Activated CD4-positive, alpha-beta T cell treated with anti-CD3 and anti-CD28 coated beads, Interleukin-2, amount 10 ng/mL, durations not matched to agents 7 days and 5 days (primary cell): ENCODE measurements at regions not wholly inside any gene's neighbourhood (a gene's known extent, or its start where the extent isn't known, plus 50 kb on each side); places are given as distances from the start of the nearest gene placed in this dataset.

Experiments
- CTCF ChIA-PET: fragments of 350-600 bp; sonication (Branson Sonifier 250); formaldehyde crosslinking; loops from one replicate; lab custom pipeline; 2021; ENCODE audit warnings: antibody characterized with exemption; lab: Charles Lee
- POLR2A ChIA-PET: fragments of 350-600 bp; sonication (Branson Sonifier 250); formaldehyde crosslinking; loops from one replicate; lab custom pipeline; 2021; ENCODE audit warnings: antibody characterized with exemption; lab: Charles Lee
- DNase-seq: peaks from one replicate; pipeline ENCODE4 v3.0.0-alpha.2; 2020
- H3K27ac Mint-ChIP-seq: one replicate; pipeline ENCODE4 v1.8.0; 2021; ENCODE audit warnings: mild to moderate bottlenecking, moderate library complexity, mixed read lengths
- H3K27me3 Mint-ChIP-seq: one replicate; pipeline ENCODE4 v1.8.0; 2021; ENCODE audit warnings: mixed read lengths
- H3K36me3 Mint-ChIP-seq: one replicate; pipeline ENCODE4 v1.8.0; 2021; ENCODE audit warnings: low read depth, mixed read lengths
- H3K4me1 Mint-ChIP-seq: one replicate; pipeline ENCODE4 v1.8.0; 2021; ENCODE audit warnings: mixed read lengths
- H3K4me3 Mint-ChIP-seq: one replicate; pipeline ENCODE4 v1.8.0; 2021; ENCODE audit warnings: mild to moderate bottlenecking, moderate library complexity, mixed read lengths
- H3K9me3 Mint-ChIP-seq: one replicate; pipeline ENCODE4 v1.8.0; 2021; ENCODE audit warnings: mixed read lengths

DNA sequence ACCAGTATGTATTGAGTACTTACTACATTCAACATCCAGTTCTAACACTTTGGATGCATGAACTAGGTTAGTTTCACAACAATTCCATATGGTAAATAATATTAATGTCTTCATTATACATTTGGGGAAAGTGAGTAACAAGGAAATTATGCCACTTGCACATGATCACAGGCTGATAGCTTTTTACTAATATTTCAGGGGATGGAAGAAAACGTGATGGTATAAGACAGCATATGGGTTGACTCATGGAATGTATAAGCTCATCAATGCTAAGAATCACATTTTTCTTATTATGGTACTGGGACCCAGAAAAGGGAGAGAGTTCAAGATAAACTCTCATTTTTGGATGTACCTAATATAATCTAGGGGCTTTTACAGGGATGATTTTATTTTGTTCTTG is 188.7 kb downstream of the MIAT start:
- DNase-seq = no peak
- ChIA-PET POLR2A (no interaction called here), CTCF (no interaction called here)
- Mint-ChIP-seq H3K27ac (no peak overlapping the region), H3K4me1 (peaks cover 14% of the 10 kb centered on the region), H3K9me3 (no peaks in the 10 kb centered on the region), H3K27me3 (no peaks in the 10 kb centered on the region), H3K4me3 (no peak overlapping the region), H3K36me3 (no peaks in the 10 kb centered on the region)

DNA sequence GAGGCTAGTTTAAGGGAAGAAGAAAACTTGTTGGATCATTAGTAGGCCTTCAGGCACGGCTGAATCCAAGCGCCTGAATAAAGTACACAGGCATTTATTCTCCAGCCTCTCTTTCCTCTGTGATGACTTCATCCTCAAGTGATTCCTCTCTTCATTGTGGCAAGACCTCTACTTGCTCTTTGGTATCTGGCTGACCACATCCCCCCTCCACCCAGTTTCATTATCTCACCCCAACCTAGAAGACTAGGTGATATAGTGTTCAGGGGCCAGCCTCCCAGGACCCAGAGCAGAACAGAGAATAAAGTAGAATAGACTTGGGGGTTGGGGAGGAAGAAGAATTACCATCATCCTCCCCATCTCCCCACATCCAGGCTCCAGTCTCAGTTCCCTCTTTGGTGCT is 189.3 kb downstream of the MIAT start:
- peaks cover 14% of the 10 kb centered on the region for H3K4me1 Mint-ChIP-seq

DNA sequence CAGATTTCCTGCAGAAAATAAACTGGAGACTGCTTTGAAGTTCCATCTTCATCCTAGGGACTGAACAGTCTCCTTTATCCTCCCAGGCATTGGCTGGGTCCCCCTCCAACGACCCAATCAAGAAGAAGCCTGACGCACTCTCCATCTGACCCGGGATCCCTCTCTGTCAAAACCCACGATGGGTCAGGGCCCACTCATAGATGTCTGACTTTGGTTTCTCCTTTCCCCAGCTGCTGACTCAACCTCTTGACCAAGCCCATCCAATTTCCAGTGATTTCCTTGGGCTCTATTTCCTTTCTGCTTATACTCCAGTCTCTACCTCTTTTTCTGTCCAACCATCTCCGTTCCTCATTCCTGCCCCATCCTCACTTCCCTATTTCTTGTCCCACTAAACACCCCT is 189.7 kb downstream of the MIAT start:
- Mint-ChIP-seq H3K36me3 (no peaks in the 10 kb centered on the region), H3K4me1 (peaks cover 14% of the 10 kb centered on the region), H3K9me3 (no peaks in the 10 kb centered on the region), H3K4me3 (no peak overlapping the region), H3K27ac (no peak overlapping the region), H3K27me3 (no peaks in the 10 kb centered on the region)
- POLR2A ChIA-PET = no interaction called here
- CTCF ChIA-PET = no interaction called here
- DNase-seq = no peak

More for the DNA sequence above, 189.3 kb downstream of the MIAT start:
- ChIA-PET CTCF (no interaction called here), POLR2A (no interaction called here)
- H3K4me3 Mint-ChIP-seq = no peak overlapping the region
- no peak overlapping the region for H3K27ac Mint-ChIP-seq
- H3K9me3 Mint-ChIP-seq = no peaks in the 10 kb centered on the region
- no peak for DNase-seq
- H3K36me3 Mint-ChIP-seq = no peaks in the 10 kb centered on the region
- H3K27me3 Mint-ChIP-seq = no peaks in the 10 kb centered on the region

- Mint-ChIP-seq H3K4me1 (peaks cover 14% of the 10 kb centered on the region), H3K4me3 (no peak overlapping the region), H3K36me3 (no peaks in the 10 kb centered on the region), H3K27me3 (no peaks in the 10 kb centered on the region), H3K9me3 (no peaks in the 10 kb centered on the region), H3K27ac (no peak overlapping the region)
- POLR2A ChIA-PET = no interaction called here
- CTCF ChIA-PET = no interaction called here
- no peak for DNase-seq
These were observed 190.4 kb downstream of the MIAT start for GRCh38 chr22:26847816-26848215.

GRCh38 chr22:26848244-26848920 is 191.0 kb downstream of the MIAT start:
- POLR2A ChIA-PET = no interaction called here
- CTCF ChIA-PET = no interaction called here
- no peak overlapping the region for H3K27ac Mint-ChIP-seq

GRCh38 chr22:26849575-26849974 is 192.2 kb downstream of the MIAT start:
- Mint-ChIP-seq H3K27me3 (no peaks in the 10 kb centered on the region), H3K36me3 (no peaks in the 10 kb centered on the region), H3K4me1 (peaks cover 14% of the 10 kb centered on the region), H3K4me3 (no peak overlapping the region), H3K9me3 (no peaks in the 10 kb centered on the region), H3K27ac (no peak overlapping the region)
- ChIA-PET CTCF (no interaction called here), POLR2A (interaction anchor here (0.6 kb wide), 1 partner anchor 1152 kb away, joined by 3 read pairs; no protein-coding TSS in a partner anchor)
- no peak for DNase-seq

More at GRCh38 chr22:26848244-26848920, 191.0 kb downstream of the MIAT start:
- no peak for DNase-seq
- H3K27me3 Mint-ChIP-seq = no peaks in the 10 kb centered on the region
- no peaks in the 10 kb centered on the region for H3K36me3 Mint-ChIP-seq
- H3K4me1 Mint-ChIP-seq = peaks cover 14% of the 10 kb centered on the region
- no peaks in the 10 kb centered on the region for H3K9me3 Mint-ChIP-seq
- no peak overlapping the region for H3K4me3 Mint-ChIP-seq

GRCh38 chr22:26851125-26851524 is 193.7 kb downstream of the MIAT start:
- CTCF ChIA-PET = no interaction called here
- Mint-ChIP-seq H3K27me3 (no peaks in the 10 kb centered on the region), H3K4me1 (peaks cover 12% of the 10 kb centered on the region), H3K4me3 (no peak overlapping the region), H3K9me3 (no peaks in the 10 kb centered on the region), H3K36me3 (no peaks in the 10 kb centered on the region), H3K27ac (no peak overlapping the region)
- POLR2A ChIA-PET = no interaction called here
- DNase-seq = no peak

- no peaks in the 10 kb centered on the region for H3K9me3 Mint-ChIP-seq
- no peaks in the 10 kb centered on the region for H3K27me3 Mint-ChIP-seq
- H3K36me3 Mint-ChIP-seq = no peaks in the 10 kb centered on the region
- DNase-seq = no peak
- no peak overlapping the region for H3K27ac Mint-ChIP-seq
- H3K4me3 Mint-ChIP-seq = no peak overlapping the region
- ChIA-PET POLR2A (no interaction called here), CTCF (no interaction called here)
- peaks cover 2% of the 10 kb centered on the region for H3K4me1 Mint-ChIP-seq
These were observed 194.8 kb downstream of the MIAT start for GRCh38 chr22:26852176-26852575.

GRCh38 chr22:26853071-26853470 is 195.7 kb downstream of the MIAT start:
- no peaks in the 10 kb centered on the region for H3K36me3 Mint-ChIP-seq
- H3K4me1 Mint-ChIP-seq = no peaks in the 10 kb centered on the region
- no peak for DNase-seq
- no peaks in the 10 kb centered on the region for H3K9me3 Mint-ChIP-seq
- ChIA-PET CTCF (interaction anchor here (0.9 kb wide), 1 partner anchor 10 kb away, joined by 3 read pairs; no protein-coding TSS in a partner anchor), POLR2A (no interaction called here)
- H3K27ac Mint-ChIP-seq = no peak overlapping the region
- H3K27me3 Mint-ChIP-seq = no peaks in the 10 kb centered on the region
- no peak overlapping the region for H3K4me3 Mint-ChIP-seq

DNA sequence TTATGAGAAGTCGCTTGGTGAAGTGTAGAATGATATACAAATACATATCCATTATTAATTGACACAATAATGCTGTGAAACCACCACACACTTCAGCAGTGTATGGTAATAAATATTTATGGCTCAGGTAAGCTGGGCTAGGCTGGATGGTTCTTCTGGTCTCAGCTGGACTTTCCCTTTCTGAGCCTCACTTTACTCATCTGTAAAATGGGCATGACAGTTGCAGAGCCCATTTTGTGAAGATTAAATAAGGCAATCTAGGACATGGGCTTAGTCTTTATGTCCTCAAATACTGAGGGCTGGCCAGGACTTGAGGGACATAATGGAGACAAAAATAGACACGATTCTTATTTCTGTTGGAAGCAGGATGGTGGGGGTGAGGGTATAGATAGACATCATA is 196.1 kb downstream of the MIAT start:
- Mint-ChIP-seq H3K27ac (no peak overlapping the region), H3K36me3 (no peaks in the 10 kb centered on the region), H3K27me3 (no peaks in the 10 kb centered on the region), H3K4me1 (no peaks in the 10 kb centered on the region), H3K9me3 (no peaks in the 10 kb centered on the region), H3K4me3 (no peak overlapping the region)
- DNase-seq = no peak
- ChIA-PET POLR2A (no interaction called here), CTCF (interaction anchor here (0.9 to 1.3 kb wide), 2 partner anchors 10 kb away, joined by 3 to 4 read pairs; no protein-coding TSS in a partner anchor)

DNA sequence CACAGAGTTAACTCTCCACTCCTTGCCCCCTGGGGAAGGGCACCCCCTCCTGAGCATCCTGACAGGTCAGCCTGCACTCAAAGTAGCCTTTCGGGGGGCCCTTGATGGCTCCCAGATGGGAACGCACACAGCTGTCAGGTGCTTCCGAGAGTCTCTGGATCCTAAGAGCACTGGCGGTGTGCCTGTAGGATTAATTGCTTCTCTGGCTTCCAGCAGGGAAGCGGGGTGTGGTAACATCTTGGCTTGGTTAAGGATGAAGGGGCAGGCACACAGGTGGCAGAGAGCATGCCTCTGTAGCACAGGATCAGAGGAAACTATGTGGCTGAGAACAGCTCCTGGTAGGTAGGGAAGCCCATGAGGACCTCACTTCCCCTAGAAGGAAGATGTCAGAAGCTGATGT is 199.8 kb downstream of the MIAT start:
- Mint-ChIP-seq H3K9me3 (no peaks in the 10 kb centered on the region), H3K4me1 (no peaks in the 10 kb centered on the region), H3K27ac (no peak overlapping the region), H3K36me3 (no peaks in the 10 kb centered on the region), H3K4me3 (no peak overlapping the region), H3K27me3 (no peaks in the 10 kb centered on the region)
- ChIA-PET CTCF (interaction anchor here (0.5 kb wide), 1 partner anchor 1655 kb away, joined by 3 read pairs; no protein-coding TSS in a partner anchor), POLR2A (no interaction called here)
- no peak for DNase-seq

DNA sequence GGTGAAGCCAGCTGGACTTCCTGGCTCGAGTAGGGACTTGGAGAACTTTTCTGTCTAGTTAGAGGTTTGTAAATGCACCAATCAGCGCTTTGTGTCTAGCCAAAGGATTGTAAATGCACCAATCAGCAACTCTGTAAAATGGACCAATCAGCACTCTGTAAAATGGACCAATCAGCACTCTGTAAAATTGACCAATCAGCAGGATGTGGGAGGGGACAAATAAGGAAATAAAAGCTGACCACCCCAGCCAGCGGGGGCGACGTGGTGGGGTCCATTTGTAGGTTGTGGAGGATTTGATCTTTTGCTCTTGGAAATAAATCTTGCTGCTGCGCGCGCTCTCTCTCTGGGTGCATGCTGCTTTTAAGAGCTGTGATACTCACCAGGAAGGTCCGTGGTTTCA is 202.9 kb downstream of the MIAT start:
- ChIA-PET POLR2A (no interaction called here), CTCF (interaction anchor here (0.6 kb wide), 1 partner anchor 1972 kb away, joined by 4 read pairs; no protein-coding TSS in a partner anchor)
- H3K9me3 Mint-ChIP-seq = no peaks in the 10 kb centered on the region
- no peak for DNase-seq
- no peaks in the 10 kb centered on the region for H3K4me1 Mint-ChIP-seq
- H3K36me3 Mint-ChIP-seq = no peaks in the 10 kb centered on the region
- H3K27ac Mint-ChIP-seq = no peak overlapping the region
- H3K4me3 Mint-ChIP-seq = no peak overlapping the region
- no peaks in the 10 kb centered on the region for H3K27me3 Mint-ChIP-seq

GRCh38 chr22:26865021-26865420 is 207.6 kb downstream of the MIAT start:
- Mint-ChIP-seq H3K36me3 (no peaks in the 10 kb centered on the region), H3K9me3 (peaks cover 4% of the 10 kb centered on the region), H3K4me3 (no peak overlapping the region), H3K4me1 (no peaks in the 10 kb centered on the region), H3K27me3 (no peaks in the 10 kb centered on the region), H3K27ac (no peak overlapping the region)
- DNase-seq = no peak
- CTCF ChIA-PET = no interaction called here
- POLR2A ChIA-PET = no interaction called here

GRCh38 chr22:26883393-26883792 is 226.0 kb downstream of the MIAT start:
- H3K9me3 Mint-ChIP-seq = no peaks in the 10 kb centered on the region
- no peaks in the 10 kb centered on the region for H3K36me3 Mint-ChIP-seq
- ChIA-PET POLR2A (no interaction called here), CTCF (no interaction called here)
- no peaks in the 10 kb centered on the region for H3K4me1 Mint-ChIP-seq
- DNase-seq = no peak
- no peak overlapping the region for H3K27ac Mint-ChIP-seq
- no peaks in the 10 kb centered on the region for H3K27me3 Mint-ChIP-seq
- no peak overlapping the region for H3K4me3 Mint-ChIP-seq
